SK-N-SH treated with all-trans-retinoic acid at 6 μM for 48 hours (cell line): ENCODE measurements at regions not wholly inside any gene's neighbourhood (a gene's known extent, or its start where the extent isn't known, plus 50 kb on each side); places are given as distances from the start of the nearest gene placed in this dataset.

Experiments
- ATAC-seq: fragments of 200-7000 bp; cut with Tn5 transposase; 3 replicates; pipeline ENCODE4 v1.9.1; 2020; ENCODE audit warnings: mild to moderate bottlenecking, moderate library complexity
- BACH2 ChIP-seq: fragments of 250-450 bp; sonication (Bioruptor Pico); IDR thresholded peaks from 2 replicates; pipeline ENCODE4 v1.9.0; 2021; ENCODE audit warnings: mild to moderate bottlenecking, borderline replicate concordance
- CREB5 ChIP-seq: fragments of 250-450 bp; sonication (Bioruptor Pico); IDR thresholded peaks from 2 replicates; pipeline ENCODE4 v1.5.1; 2020; ENCODE audit warnings: low read depth, mild to moderate bottlenecking, moderate library complexity
- CSDC2 ChIP-seq: fragments of 250-450 bp; sonication (Bioruptor Pico); IDR thresholded peaks from 2 replicates; pipeline ENCODE4 v1.5.0; 2020; ENCODE audit warnings: mild to moderate bottlenecking, moderate library complexity
- CSRNP3 ChIP-seq: fragments of 250-450 bp; sonication (Bioruptor Pico); IDR thresholded peaks from 2 replicates; pipeline ENCODE4 v1.5.1; 2021; ENCODE audit warnings: mild to moderate bottlenecking, moderate library complexity
- ESRRG ChIP-seq: fragments of 250-450 bp; sonication (Bioruptor Pico); IDR thresholded peaks from 2 replicates; pipeline ENCODE4 v1.6.1; 2021; ENCODE audit warnings: mild to moderate bottlenecking
- GLIS3 ChIP-seq: fragments of 250-450 bp; sonication (Bioruptor Pico); IDR thresholded peaks from 2 replicates; pipeline ENCODE4 v1.5.0; 2020; ENCODE audit warnings: mild to moderate bottlenecking, moderate library complexity
- ISL1 ChIP-seq: fragments of 250-450 bp; sonication (Bioruptor Pico); IDR thresholded peaks from 2 replicates; pipeline ENCODE4 v2.1.2; 2022; ENCODE audit warnings: mild to moderate bottlenecking, moderate library complexity
- OSR1 ChIP-seq: fragments of 250-450 bp; sonication (Bioruptor Pico); IDR thresholded peaks from 2 replicates; pipeline ENCODE4 v1.8.0; 2022; ENCODE audit warnings: moderate library complexity, mild to moderate bottlenecking, inconsistent platforms
- PATZ1 ChIP-seq: fragments of 250-450 bp; sonication (Bioruptor Pico); IDR thresholded peaks from 2 replicates; pipeline ENCODE4 v1.8.0; 2020; ENCODE audit warnings: mild to moderate bottlenecking, moderate library complexity, borderline replicate concordance
- POU6F1 ChIP-seq: fragments of 250-450 bp; sonication (Bioruptor Pico); IDR thresholded peaks from 2 replicates; pipeline ENCODE4 v1.8.0; 2021; ENCODE audit warnings: low read depth, mild to moderate bottlenecking, moderate library complexity, borderline replicate concordance
- PPARA ChIP-seq: fragments of 250-450 bp; sonication (Bioruptor Pico); IDR thresholded peaks from 2 replicates; pipeline ENCODE4 v1.5.0; 2020; ENCODE audit warnings: mild to moderate bottlenecking, borderline replicate concordance
- RARB ChIP-seq: fragments of 250-450 bp; sonication (Bioruptor Pico); IDR thresholded peaks from 2 replicates; pipeline ENCODE4 v1.8.0; 2021; ENCODE audit warnings: mild to moderate bottlenecking, moderate library complexity
- SNAI2 ChIP-seq: fragments of 250-450 bp; sonication (Bioruptor Pico); IDR thresholded peaks from 2 replicates; pipeline ENCODE4 v1.5.0; 2020; ENCODE audit warnings: mild to moderate bottlenecking, moderate library complexity
- TCF4 ChIP-seq: fragments of 250-450 bp; sonication (Bioruptor Pico); IDR thresholded peaks from 2 replicates; pipeline ENCODE4 v1.8.0; 2021; ENCODE audit warnings: mild to moderate bottlenecking, moderate library complexity, borderline replicate concordance
- TOX ChIP-seq: fragments of 250-450 bp; sonication (Bioruptor Pico); IDR thresholded peaks from 2 replicates; pipeline ENCODE4 v1.8.0; 2021; ENCODE audit warnings: mild to moderate bottlenecking, moderate library complexity, borderline replicate concordance
- ZC3H10 ChIP-seq: fragments of 250-450 bp; sonication (Bioruptor Pico); IDR thresholded peaks from 2 replicates; pipeline ENCODE4 v1.5.1; 2021; ENCODE audit warnings: mild to moderate bottlenecking, moderate library complexity
- ZFP3 ChIP-seq: fragments of 250-450 bp; sonication (Bioruptor Pico); IDR thresholded peaks from 2 replicates; pipeline ENCODE4 v1.5.0; 2020; ENCODE audit warnings: mild to moderate bottlenecking, moderate library complexity
- ZFP30 ChIP-seq: fragments of 450-650 bp; formaldehyde crosslinking; IDR thresholded peaks from 2 replicates; pipeline ENCODE4 v1.5.0; 2022; ENCODE audit warnings: mild to moderate bottlenecking, moderate library complexity
- ZNF565 ChIP-seq: fragments of 450-650 bp; formaldehyde crosslinking; conservative IDR thresholded peaks from 2 replicates; pipeline ENCODE4 v1.5.0; 2020; ENCODE audit warnings: low read depth, mild to moderate bottlenecking, moderate library complexity
- ZNF70 ChIP-seq: fragments of 450-650 bp; formaldehyde crosslinking; IDR thresholded peaks from 2 replicates; pipeline ENCODE4 v1.5.0; 2020; ENCODE audit warnings: mild to moderate bottlenecking, moderate library complexity
- ZNF8 ChIP-seq: fragments of 450-650 bp; formaldehyde crosslinking; IDR thresholded peaks from 2 replicates; pipeline ENCODE4 v1.5.0; 2020; ENCODE audit warnings: mild to moderate bottlenecking, moderate library complexity

- ATAC-seq: no peak
- TF ChIP-seq POU6F1 (no peak), TCF4 (CRISPR knock-in tag) (no peak), CSRNP3 (CRISPR knock-in tag) (no peak), CSDC2 (no peak), ESRRG (no peak), TOX (no peak), BACH2 (CRISPR knock-in tag) (no peak), SNAI2 (CRISPR knock-in tag) (no peak), PPARA (CRISPR knock-in tag) (no peak), PATZ1 (CRISPR knock-in tag) (no peak), ZNF565 (CRISPR knock-in tag) (no peak), ZNF70 (CRISPR knock-in tag) (no peak), ZNF8 (no peak), RARB (CRISPR knock-in tag) (no peak)
Measured at GRCh38 chr7:25868509-25868908, 283.5 kb upstream of the NFE2L3 start.

- ATAC-seq: no peak
Measured at GRCh38 chr7:25870574-25870973, 281.4 kb upstream of the NFE2L3 start.

More at GRCh38 chr7:25870574-25870973, 281.4 kb upstream of the NFE2L3 start:
- no peak for TF ChIP-seq BACH2 (CRISPR knock-in tag)
- TF ChIP-seq ZC3H10: no peak
- no peak for TF ChIP-seq CSDC2
- TF ChIP-seq PPARA (CRISPR knock-in tag): no peak
- no peak for TF ChIP-seq ESRRG
- TF ChIP-seq ZFP30 (CRISPR knock-in tag): no peak
- TF ChIP-seq ZNF70 (CRISPR knock-in tag): no peak
- TF ChIP-seq POU6F1: no peak
- TF ChIP-seq PATZ1 (CRISPR knock-in tag): no peak
- TF ChIP-seq ZFP3 (CRISPR knock-in tag): no peak
- no peak for TF ChIP-seq TOX
- TF ChIP-seq CSRNP3 (CRISPR knock-in tag): no peak
- TF ChIP-seq ZNF565 (CRISPR knock-in tag): no peak
- no peak for TF ChIP-seq ZNF8
- TF ChIP-seq OSR1 (CRISPR knock-in tag): no peak
- no peak for TF ChIP-seq TCF4 (CRISPR knock-in tag)
- no peak for TF ChIP-seq CREB5 (CRISPR knock-in tag)
- TF ChIP-seq SNAI2 (CRISPR knock-in tag): no peak
- no peak for TF ChIP-seq GLIS3
- no peak for TF ChIP-seq ISL1 (CRISPR knock-in tag)
